SK-N-SH treated with all-trans-retinoic acid at 6 μM for 48 hours (cell line): ENCODE measurements at regions not wholly inside any gene's neighbourhood (a gene's known extent, or its start where the extent isn't known, plus 50 kb on each side); places are given as distances from the start of the nearest gene placed in this dataset.

Experiments used
- ATAC-seq: fragments of 200-7000 bp; cut with Tn5 transposase; 3 replicates; pipeline ENCODE4 v1.9.1; 2020; ENCODE audit warnings: mild to moderate bottlenecking, moderate library complexity
- ARNTL ChIP-seq: fragments of 450-650 bp; formaldehyde crosslinking; IDR thresholded peaks from 2 replicates; pipeline ENCODE4 v1.5.0; 2020; ENCODE audit warnings: low read depth, mild to moderate bottlenecking, moderate library complexity, borderline replicate concordance
- BACH2 ChIP-seq: fragments of 250-450 bp; sonication (Bioruptor Pico); IDR thresholded peaks from 2 replicates; pipeline ENCODE4 v1.9.0; 2021; ENCODE audit warnings: mild to moderate bottlenecking, borderline replicate concordance
- CSDC2 ChIP-seq: fragments of 250-450 bp; sonication (Bioruptor Pico); IDR thresholded peaks from 2 replicates; pipeline ENCODE4 v1.5.0; 2020; ENCODE audit warnings: mild to moderate bottlenecking, moderate library complexity
- CSRNP3 ChIP-seq: fragments of 250-450 bp; sonication (Bioruptor Pico); IDR thresholded peaks from 2 replicates; pipeline ENCODE4 v1.5.1; 2021; ENCODE audit warnings: mild to moderate bottlenecking, moderate library complexity
- ESRRG ChIP-seq: fragments of 250-450 bp; sonication (Bioruptor Pico); IDR thresholded peaks from 2 replicates; pipeline ENCODE4 v1.6.1; 2021; ENCODE audit warnings: mild to moderate bottlenecking
- GLIS3 ChIP-seq: fragments of 250-450 bp; sonication (Bioruptor Pico); IDR thresholded peaks from 2 replicates; pipeline ENCODE4 v1.5.0; 2020; ENCODE audit warnings: mild to moderate bottlenecking, moderate library complexity
- ISL1 ChIP-seq: fragments of 250-450 bp; sonication (Bioruptor Pico); IDR thresholded peaks from 2 replicates; pipeline ENCODE4 v2.1.2; 2022; ENCODE audit warnings: mild to moderate bottlenecking, moderate library complexity
- POU6F1 ChIP-seq: fragments of 250-450 bp; sonication (Bioruptor Pico); IDR thresholded peaks from 2 replicates; pipeline ENCODE4 v1.8.0; 2021; ENCODE audit warnings: low read depth, mild to moderate bottlenecking, moderate library complexity, borderline replicate concordance
- PPARA ChIP-seq: fragments of 250-450 bp; sonication (Bioruptor Pico); IDR thresholded peaks from 2 replicates; pipeline ENCODE4 v1.5.0; 2020; ENCODE audit warnings: mild to moderate bottlenecking, borderline replicate concordance
- RARB ChIP-seq: fragments of 250-450 bp; sonication (Bioruptor Pico); IDR thresholded peaks from 2 replicates; pipeline ENCODE4 v1.8.0; 2021; ENCODE audit warnings: mild to moderate bottlenecking, moderate library complexity
- TCF4 ChIP-seq: fragments of 250-450 bp; sonication (Bioruptor Pico); IDR thresholded peaks from 2 replicates; pipeline ENCODE4 v1.8.0; 2021; ENCODE audit warnings: mild to moderate bottlenecking, moderate library complexity, borderline replicate concordance
- TOX ChIP-seq: fragments of 250-450 bp; sonication (Bioruptor Pico); IDR thresholded peaks from 2 replicates; pipeline ENCODE4 v1.8.0; 2021; ENCODE audit warnings: mild to moderate bottlenecking, moderate library complexity, borderline replicate concordance
- TSHZ2 ChIP-seq: fragments of 250-450 bp; sonication (Bioruptor Pico); IDR thresholded peaks from 2 replicates; pipeline ENCODE4 v1.5.0; 2020; ENCODE audit warnings: mild to moderate bottlenecking, moderate library complexity
- ZC3H10 ChIP-seq: fragments of 250-450 bp; sonication (Bioruptor Pico); IDR thresholded peaks from 2 replicates; pipeline ENCODE4 v1.5.1; 2021; ENCODE audit warnings: mild to moderate bottlenecking, moderate library complexity
- ZFP3 ChIP-seq: fragments of 250-450 bp; sonication (Bioruptor Pico); IDR thresholded peaks from 2 replicates; pipeline ENCODE4 v1.5.0; 2020; ENCODE audit warnings: mild to moderate bottlenecking, moderate library complexity
- ZFP30 ChIP-seq: fragments of 450-650 bp; formaldehyde crosslinking; IDR thresholded peaks from 2 replicates; pipeline ENCODE4 v1.5.0; 2022; ENCODE audit warnings: mild to moderate bottlenecking, moderate library complexity
- ZNF565 ChIP-seq: fragments of 450-650 bp; formaldehyde crosslinking; conservative IDR thresholded peaks from 2 replicates; pipeline ENCODE4 v1.5.0; 2020; ENCODE audit warnings: low read depth, mild to moderate bottlenecking, moderate library complexity
- ZNF70 ChIP-seq: fragments of 450-650 bp; formaldehyde crosslinking; IDR thresholded peaks from 2 replicates; pipeline ENCODE4 v1.5.0; 2020; ENCODE audit warnings: mild to moderate bottlenecking, moderate library complexity
- ZNF8 ChIP-seq: fragments of 450-650 bp; formaldehyde crosslinking; IDR thresholded peaks from 2 replicates; pipeline ENCODE4 v1.5.0; 2020; ENCODE audit warnings: mild to moderate bottlenecking, moderate library complexity
- TF ChIP-seq, protein P1 (sequence below): fragments of 250-450 bp; sonication (Bioruptor Pico); IDR thresholded peaks from 2 replicates; pipeline ENCODE4 v1.8.0; 2020; ENCODE audit warnings: mild to moderate bottlenecking, moderate library complexity, borderline replicate concordance

GRCh38 chr6:18667612-18668011 is 280.5 kb downstream of the RNF144B start:
- TF ChIP-seq ZC3H10: no peak
- no peak for TF ChIP-seq CSRNP3 (CRISPR knock-in tag)
- no peak for TF ChIP-seq RARB (CRISPR knock-in tag)
- no peak for TF ChIP-seq ZNF8 (CRISPR knock-in tag)
- ATAC-seq: no peak

DNA sequence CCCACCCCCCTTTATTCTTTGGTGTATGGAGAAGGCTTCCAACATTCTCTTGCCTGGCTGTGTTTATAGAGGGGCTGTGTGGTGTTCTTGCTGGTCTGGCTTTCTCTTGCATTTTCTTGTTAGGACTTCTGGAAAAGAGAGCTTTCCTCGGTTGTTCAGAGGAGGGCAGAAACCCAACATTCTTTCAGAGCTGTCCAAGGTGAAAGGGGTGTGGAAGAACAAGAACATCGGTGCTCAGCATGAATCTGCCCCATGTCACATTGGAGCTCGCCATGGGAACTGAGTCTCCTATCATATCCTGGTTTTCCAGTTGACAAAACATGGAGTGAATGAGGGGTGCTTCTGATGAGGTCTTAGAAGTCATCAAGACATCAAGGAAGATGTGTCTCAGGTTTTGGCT is 281.8 kb downstream of the RNF144B start:
- TF ChIP-seq BACH2 (CRISPR knock-in tag): no peak
- no peak for TF ChIP-seq ZNF565 (CRISPR knock-in tag)
- no peak for TF ChIP-seq ARNTL
- no peak for TF ChIP-seq GLIS3 (CRISPR knock-in tag)
- TF ChIP-seq ZNF8 (CRISPR knock-in tag): no peak
- TF ChIP-seq, all 23 proteins: peak for 0
- no peak for ATAC-seq

GRCh38 chr6:18672852-18673251 is 285.7 kb downstream of the RNF144B start:
- no peak for ATAC-seq
- TF ChIP-seq TCF4 (CRISPR knock-in tag): no peak

- ATAC-seq: no peak
- TF ChIP-seq PPARA (CRISPR knock-in tag): no peak
- no peak for TF ChIP-seq POU6F1 (CRISPR knock-in tag)
- TF ChIP-seq ISL1 (CRISPR knock-in tag): no peak
- TF ChIP-seq, protein P1, sequence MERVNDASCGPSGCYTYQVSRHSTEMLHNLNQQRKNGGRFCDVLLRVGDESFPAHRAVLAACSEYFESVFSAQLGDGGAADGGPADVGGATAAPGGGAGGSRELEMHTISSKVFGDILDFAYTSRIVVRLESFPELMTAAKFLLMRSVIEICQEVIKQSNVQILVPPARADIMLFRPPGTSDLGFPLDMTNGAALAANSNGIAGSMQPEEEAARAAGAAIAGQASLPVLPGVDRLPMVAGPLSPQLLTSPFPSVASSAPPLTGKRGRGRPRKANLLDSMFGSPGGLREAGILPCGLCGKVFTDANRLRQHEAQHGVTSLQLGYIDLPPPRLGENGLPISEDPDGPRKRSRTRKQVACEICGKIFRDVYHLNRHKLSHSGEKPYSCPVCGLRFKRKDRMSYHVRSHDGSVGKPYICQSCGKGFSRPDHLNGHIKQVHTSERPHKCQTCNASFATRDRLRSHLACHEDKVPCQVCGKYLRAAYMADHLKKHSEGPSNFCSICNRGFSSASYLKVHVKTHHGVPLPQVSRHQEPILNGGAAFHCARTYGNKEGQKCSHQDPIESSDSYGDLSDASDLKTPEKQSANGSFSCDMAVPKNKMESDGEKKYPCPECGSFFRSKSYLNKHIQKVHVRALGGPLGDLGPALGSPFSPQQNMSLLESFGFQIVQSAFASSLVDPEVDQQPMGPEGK: no peak
- TF ChIP-seq ZNF565 (CRISPR knock-in tag): no peak
- TF ChIP-seq, all 23 proteins: peak for 0
Measured at GRCh38 chr6:18674346-18674745, 287.2 kb downstream of the RNF144B start.

- TF ChIP-seq TOX (CRISPR knock-in tag) (no peak), CSDC2 (CRISPR knock-in tag) (no peak), TCF4 (CRISPR knock-in tag) (no peak), ZC3H10 (no peak), ARNTL (no peak), POU6F1 (CRISPR knock-in tag) (no peak), GLIS3 (CRISPR knock-in tag) (no peak), ZNF565 (CRISPR knock-in tag) (no peak), ESRRG (CRISPR knock-in tag) (no peak), ZFP30 (no peak), ZNF70 (no peak), ZFP3 (CRISPR knock-in tag) (no peak)
- no peak for ATAC-seq
Measured at GRCh38 chr6:18675881-18676280, 288.7 kb downstream of the RNF144B start.

DNA sequence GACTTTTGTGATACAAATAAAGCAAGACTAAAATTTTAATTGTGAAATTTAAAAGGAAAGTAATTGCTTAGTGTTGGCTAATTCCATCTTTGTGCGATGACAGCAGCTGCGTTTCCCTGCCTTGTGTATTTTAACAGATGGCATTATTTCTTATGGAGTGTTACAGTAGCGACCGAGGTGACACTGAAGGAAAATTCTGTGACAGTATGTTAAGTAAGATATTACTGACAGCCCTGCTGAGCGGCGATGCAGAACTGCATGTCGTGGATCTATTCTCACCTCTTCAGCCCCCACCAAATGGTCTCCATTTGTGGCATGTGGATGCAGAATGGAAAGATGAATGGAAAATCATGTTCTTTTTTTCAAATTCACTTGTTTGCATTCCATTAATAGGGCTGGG is 289.4 kb downstream of the RNF144B start:
- ATAC-seq: no peak
- no peak for TF ChIP-seq ZNF70
- no peak for TF ChIP-seq CSRNP3 (CRISPR knock-in tag)
- TF ChIP-seq ISL1 (CRISPR knock-in tag): no peak
- no peak for TF ChIP-seq ZNF8 (CRISPR knock-in tag)
- TF ChIP-seq, protein P1: no peak
- no peak for TF ChIP-seq TSHZ2 (CRISPR knock-in tag)
- TF ChIP-seq RARB (CRISPR knock-in tag): no peak
